Activated T-cell treated with anti-CD3 and anti-CD28 coated beads, Interleukin-2, amount 50 U/mL, for 4 hours (primary cell): ENCODE measurements at regions not wholly inside any gene's neighbourhood (a gene's known extent, or its start where the extent isn't known, plus 50 kb on each side); places are given as distances from the start of the nearest gene placed in this dataset.
"Not testable (repeated sequence)": the region's sequence is repeated elsewhere in the genome, so short reads cannot be mapped to it uniquely, and the experiment has no call there.

ENCODE experiments used
- ATAC-seq, 2 donors: fragments of 200-7000 bp; cut with Tn5 transposase; one replicate each; pipeline ENCODE4 v1.10.0; 2021
- DNase-seq: peaks from one replicate; pipeline ENCODE4 v3.0.0-alpha.2; 2020
- H3K27me3 Mint-ChIP-seq: one replicate; pipeline ENCODE4 v1.8.0; 2021; ENCODE audit warnings: low read depth, mixed read lengths
- H3K36me3 Mint-ChIP-seq: one replicate; pipeline ENCODE4 v1.8.0; 2022; ENCODE audit warnings: mixed read lengths; ENCODE audit not compliant: insufficient read depth
- H3K4me1 Mint-ChIP-seq: one replicate; pipeline ENCODE4 v1.8.0; 2021; ENCODE audit warnings: low read depth, mixed read lengths
- H3K4me3 Mint-ChIP-seq: one replicate; pipeline ENCODE4 v1.8.0; 2021; ENCODE audit warnings: mild to moderate bottlenecking, moderate library complexity, mixed read lengths
- H3K9me3 Mint-ChIP-seq: one replicate; pipeline ENCODE4 v1.8.0; 2021; ENCODE audit warnings: mixed read lengths

DNA sequence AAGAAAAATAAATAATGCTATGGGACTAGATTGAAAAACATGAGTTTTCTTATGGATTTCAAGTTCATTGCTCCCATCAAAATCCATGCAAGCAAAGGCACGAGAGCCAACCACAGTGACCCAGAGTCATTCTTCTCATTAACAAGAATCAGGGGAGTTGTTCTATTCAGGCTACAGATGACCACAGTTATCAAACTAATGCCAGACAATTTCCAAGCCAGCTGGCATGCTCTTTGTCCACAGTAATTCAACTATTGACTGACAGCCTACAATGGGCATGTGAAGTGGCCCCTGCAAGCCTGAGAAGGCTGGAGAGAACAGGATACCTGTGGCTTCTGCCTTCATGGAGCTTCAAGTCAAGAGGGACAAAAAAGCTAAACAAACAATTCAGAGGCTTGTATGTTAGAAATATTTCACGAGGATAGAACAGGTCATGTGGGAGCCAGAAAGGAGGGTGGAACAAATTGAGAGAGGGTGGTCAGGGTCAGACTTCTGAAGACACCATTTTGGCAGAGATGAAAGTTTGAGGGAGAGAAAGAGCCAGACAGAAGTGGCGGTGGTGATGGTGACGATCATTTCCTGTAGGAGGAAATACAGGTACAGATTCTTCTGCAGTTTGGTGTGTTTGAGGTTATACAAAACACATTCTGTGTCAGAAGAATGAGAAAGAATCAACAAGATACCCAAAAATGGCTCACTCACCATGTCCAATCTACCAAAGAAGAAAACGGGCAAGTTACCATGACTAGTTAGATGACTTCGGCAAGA is 732.4 kb downstream of the RNF144A start:
- no peak for DNase-seq
- peaks cover 5% of the 10 kb centered on the region for H3K36me3 Mint-ChIP-seq
- H3K4me3 Mint-ChIP-seq, result peak overlapping the region; percentile 4
- H3K27me3 Mint-ChIP-seq, result no peaks in the 10 kb centered on the region
- peaks cover 22% of the 10 kb centered on the region for H3K4me1 Mint-ChIP-seq
- peaks cover 18% of the 10 kb centered on the region for H3K9me3 Mint-ChIP-seq
- no peak for ATAC-seq

DNA sequence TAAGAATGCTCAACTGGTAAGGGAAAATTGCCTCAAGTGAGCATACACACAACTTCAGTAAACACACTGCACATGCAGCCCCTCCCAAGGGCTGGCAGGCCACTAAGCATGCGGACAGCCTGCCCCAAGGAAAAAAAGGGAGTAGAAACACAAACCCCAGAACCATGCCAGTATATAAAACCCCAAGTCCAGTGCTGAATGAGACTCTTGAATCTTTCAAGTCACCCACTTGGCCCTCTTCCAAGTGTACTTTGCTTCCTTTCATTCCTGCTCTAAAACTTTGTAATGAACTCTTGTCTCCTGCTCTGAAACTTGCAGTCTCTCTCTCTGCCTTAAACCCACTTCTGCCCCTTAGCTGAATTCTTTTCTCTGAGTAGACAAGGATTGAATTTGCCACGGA is 736.4 kb downstream of the RNF144A start:
- Mint-ChIP-seq H3K27me3 (no peaks in the 10 kb centered on the region), H3K36me3 (peaks cover 3% of the 10 kb centered on the region), H3K4me3 (no peak overlapping the region), H3K9me3 (peaks cover 18% of the 10 kb centered on the region), H3K4me1 (peaks cover 26% of the 10 kb centered on the region)
- ATAC-seq, result no peak
- no peak for DNase-seq

DNA sequence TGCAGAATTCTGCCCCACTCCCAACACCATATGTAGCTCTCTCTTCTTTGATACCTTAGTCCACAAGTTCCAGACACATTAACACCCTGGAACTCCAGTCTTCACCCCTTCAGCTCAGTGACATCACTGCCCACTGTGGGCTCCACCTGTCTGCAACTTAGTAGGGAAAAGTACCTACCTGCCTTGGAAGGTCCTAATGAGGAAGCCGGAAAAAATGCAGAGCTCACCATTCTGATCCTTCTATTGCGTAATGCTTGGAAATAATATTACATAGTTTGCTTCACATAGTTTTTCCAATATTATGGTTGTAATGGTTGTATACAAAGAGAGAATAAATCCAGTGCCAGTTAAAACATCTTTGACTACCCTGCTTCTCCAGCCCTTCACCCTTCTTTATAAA is 738.4 kb downstream of the RNF144A start:
- DNase-seq, result no peak
- peaks cover 24% of the 10 kb centered on the region for H3K9me3 Mint-ChIP-seq
- H3K27me3 Mint-ChIP-seq, result no peaks in the 10 kb centered on the region
- H3K4me1 Mint-ChIP-seq, result peaks cover 15% of the 10 kb centered on the region
- H3K4me3 Mint-ChIP-seq, result no peak overlapping the region
- ATAC-seq, result no peak
- peaks cover 3% of the 10 kb centered on the region for H3K36me3 Mint-ChIP-seq

DNA sequence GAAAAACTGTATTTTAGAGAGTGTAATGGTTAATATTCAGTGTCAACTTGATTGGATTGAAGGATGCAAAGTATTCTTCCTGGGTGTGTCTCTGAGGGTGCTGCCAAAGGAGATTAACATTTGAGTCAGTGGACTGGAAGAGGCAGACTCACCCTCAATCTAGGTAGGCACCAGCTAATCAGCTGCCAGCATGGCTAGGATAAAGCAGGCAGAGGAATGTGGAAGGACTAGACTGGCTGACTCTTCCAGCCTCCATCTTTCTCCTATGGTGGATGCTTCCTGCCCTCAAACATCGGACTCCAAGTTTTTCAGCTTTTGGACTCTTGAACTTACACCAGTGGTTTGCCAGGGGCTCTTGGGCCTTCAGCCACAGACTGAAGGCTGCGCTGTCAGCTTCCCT is 740.3 kb downstream of the RNF144A start:
- not testable (repeated sequence) for H3K4me1 Mint-ChIP-seq, ATAC-seq, H3K36me3 Mint-ChIP-seq, H3K4me3 Mint-ChIP-seq, DNase-seq, H3K27me3 Mint-ChIP-seq
- H3K9me3 Mint-ChIP-seq, result peaks cover 21% of the 10 kb centered on the region

DNA sequence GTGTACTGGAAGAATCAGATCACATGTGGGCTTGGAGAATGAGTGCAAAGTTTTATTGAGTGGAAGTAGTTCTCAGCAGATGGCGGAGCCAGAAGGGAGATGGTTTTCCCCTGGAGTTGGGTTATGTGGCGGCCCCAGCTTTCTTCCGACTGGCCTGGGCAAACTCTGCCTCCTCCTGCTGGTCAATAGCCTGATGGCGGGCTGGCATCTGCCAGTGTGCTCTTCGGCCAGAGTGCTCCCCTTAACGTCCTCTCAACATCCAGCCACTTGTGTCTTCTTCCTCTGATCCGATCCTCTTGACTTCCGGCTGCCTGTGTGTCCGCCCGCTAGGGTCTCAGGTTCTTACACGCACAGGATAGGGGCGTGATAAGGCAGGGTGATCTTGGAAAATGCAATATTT is 741.3 kb downstream of the RNF144A start:
- H3K27me3 Mint-ChIP-seq, result no peaks in the 10 kb centered on the region
- H3K4me3 Mint-ChIP-seq, result peak overlapping the region; percentile 37
- DNase-seq, result no peak
- peaks cover 19% of the 10 kb centered on the region for H3K9me3 Mint-ChIP-seq
- H3K36me3 Mint-ChIP-seq, result no peaks in the 10 kb centered on the region
- peaks cover 10% of the 10 kb centered on the region for H3K4me1 Mint-ChIP-seq
- ATAC-seq, result no peak

DNA sequence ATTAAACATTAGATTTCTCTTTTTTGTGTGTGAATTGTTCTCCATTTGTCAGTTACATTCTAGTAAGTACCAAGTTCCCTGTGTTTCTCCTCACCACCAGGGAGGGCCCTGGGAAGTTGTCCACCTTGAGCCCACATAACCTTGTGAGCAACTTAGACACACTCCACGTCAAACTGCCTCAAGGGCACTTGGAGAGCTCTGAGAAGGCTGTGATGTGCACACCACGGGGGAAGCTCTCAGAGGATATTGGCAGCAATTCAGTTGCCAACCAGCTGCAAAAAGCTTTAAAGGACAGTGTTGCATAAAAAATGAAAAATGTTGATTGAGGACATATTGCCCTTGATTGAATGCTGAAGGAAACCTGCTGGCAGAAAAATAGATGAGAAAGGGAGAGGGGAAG is 743.6 kb downstream of the RNF144A start:
- Mint-ChIP-seq H3K4me3 (no peak overlapping the region), H3K9me3 (peaks cover 11% of the 10 kb centered on the region)
- no peak for ATAC-seq

DNA sequence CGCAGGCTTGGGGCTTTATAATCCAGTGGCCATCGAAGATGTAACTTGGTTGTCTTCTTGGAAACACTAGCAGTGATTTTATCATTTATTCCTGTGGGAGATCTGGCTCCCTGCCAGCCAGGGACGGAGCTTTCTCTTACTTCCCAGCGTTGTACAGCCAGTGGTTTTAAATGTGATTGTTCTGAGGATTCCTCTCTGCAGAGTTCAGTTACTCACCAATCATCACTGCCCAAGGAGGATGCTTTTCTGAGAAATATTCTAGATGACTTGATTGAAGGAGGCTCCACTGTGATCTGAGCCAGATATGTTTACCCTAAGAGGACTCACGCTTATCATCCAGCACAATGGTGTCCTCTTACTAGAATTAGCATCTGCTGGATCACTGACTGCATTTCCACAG is 744.3 kb downstream of the RNF144A start:
- no peak for ATAC-seq
- H3K9me3 Mint-ChIP-seq, result peaks cover 11% of the 10 kb centered on the region
- peaks cover 9% of the 10 kb centered on the region for H3K4me1 Mint-ChIP-seq
- no peak overlapping the region for H3K4me3 Mint-ChIP-seq
- H3K36me3 Mint-ChIP-seq, result no peaks in the 10 kb centered on the region
- DNase-seq, result no peak
- H3K27me3 Mint-ChIP-seq, result no peaks in the 10 kb centered on the region

More for the DNA sequence above, 743.6 kb downstream of the RNF144A start:
- Mint-ChIP-seq H3K4me1 (peaks cover 10% of the 10 kb centered on the region), H3K36me3 (no peaks in the 10 kb centered on the region), H3K27me3 (no peaks in the 10 kb centered on the region)
- DNase-seq, result no peak

DNA sequence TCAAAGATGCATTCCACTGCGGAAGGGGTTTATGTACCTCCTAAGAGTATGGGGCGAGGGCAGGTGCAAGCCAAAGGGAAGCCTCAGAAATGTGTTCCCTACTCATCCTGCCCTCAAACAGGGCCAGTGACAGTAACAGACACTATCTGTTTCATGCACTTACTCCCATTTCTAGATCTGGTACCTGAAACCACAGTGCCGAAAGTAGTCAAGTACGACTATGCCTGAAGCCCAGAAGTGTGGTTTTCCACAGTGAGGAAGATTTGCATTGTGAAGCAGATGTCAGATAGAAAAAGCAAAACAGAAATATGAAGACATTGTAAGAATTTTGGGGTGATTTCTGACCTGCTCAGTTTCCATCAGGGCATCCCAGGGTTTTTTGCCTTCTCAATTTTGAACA is 748.7 kb downstream of the RNF144A start:
- no peaks in the 10 kb centered on the region for H3K36me3 Mint-ChIP-seq
- H3K4me1 Mint-ChIP-seq, result peaks cover 5% of the 10 kb centered on the region
- no peak for DNase-seq
- no peak overlapping the region for H3K4me3 Mint-ChIP-seq
- no peaks in the 10 kb centered on the region for H3K9me3 Mint-ChIP-seq
- H3K27me3 Mint-ChIP-seq, result no peaks in the 10 kb centered on the region
- peak in 1 of 2 donors; percentile 21 for ATAC-seq

DNA sequence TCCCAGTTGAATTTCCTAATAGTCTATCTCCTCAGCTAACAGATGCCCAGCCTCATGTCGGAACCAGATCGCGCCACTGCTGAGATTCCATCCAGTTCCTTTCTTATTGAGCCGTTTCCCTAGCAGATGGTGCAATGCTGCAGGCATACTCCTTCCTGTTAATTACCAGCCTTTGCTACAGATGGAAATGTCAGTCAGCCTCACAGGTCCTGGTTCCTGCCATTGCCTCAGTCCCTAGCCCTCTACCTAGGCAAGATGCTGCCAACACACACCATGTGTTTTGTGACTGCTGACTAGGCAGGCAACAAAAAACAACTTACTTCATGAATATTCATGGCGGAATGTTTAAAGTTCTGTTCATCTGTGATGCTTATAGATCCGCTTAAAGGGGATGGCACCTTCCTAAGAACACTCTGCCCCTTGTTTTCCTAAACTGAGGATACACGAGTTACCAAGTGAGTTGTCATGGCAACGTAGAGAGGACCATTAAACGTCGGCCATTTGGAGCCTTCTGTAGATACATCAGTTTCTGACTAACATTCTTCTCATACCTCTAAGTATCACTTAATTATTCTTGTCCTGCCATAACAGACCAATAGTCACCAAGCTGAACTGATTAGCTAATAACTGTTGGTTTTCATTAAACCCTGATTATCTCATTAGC is 749.5 kb downstream of the RNF144A start:
- Mint-ChIP-seq H3K36me3 (no peaks in the 10 kb centered on the region), H3K27me3 (no peaks in the 10 kb centered on the region), H3K9me3 (no peaks in the 10 kb centered on the region), H3K4me3 (no peak overlapping the region), H3K4me1 (peaks cover 13% of the 10 kb centered on the region)
- DNase-seq, result no peak
- ATAC-seq, result no peak

DNA sequence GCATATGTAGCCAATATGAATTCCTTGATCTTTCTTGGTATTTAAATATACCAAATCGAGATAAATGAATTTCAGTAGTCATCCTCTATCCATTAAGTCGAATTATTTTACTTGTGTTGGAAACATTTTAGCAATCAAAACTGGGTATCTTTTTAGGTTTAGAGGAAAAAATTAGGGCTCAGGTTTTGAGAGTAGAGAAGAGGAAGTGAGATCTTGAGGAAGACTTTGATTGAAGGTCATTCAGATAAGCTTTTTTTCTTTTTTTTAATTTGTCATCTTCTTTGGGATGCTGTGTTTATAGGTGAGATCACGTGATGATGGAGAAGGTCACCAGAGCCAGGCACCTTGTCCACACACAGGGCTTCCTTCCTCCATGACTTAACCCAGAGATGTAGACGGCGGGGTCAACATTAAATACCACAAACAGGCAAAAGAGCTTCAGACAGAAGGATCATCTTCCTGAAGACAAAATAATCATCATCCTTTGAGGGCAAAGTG is 750.1 kb downstream of the RNF144A start:
- ATAC-seq, result no peak

DNA sequence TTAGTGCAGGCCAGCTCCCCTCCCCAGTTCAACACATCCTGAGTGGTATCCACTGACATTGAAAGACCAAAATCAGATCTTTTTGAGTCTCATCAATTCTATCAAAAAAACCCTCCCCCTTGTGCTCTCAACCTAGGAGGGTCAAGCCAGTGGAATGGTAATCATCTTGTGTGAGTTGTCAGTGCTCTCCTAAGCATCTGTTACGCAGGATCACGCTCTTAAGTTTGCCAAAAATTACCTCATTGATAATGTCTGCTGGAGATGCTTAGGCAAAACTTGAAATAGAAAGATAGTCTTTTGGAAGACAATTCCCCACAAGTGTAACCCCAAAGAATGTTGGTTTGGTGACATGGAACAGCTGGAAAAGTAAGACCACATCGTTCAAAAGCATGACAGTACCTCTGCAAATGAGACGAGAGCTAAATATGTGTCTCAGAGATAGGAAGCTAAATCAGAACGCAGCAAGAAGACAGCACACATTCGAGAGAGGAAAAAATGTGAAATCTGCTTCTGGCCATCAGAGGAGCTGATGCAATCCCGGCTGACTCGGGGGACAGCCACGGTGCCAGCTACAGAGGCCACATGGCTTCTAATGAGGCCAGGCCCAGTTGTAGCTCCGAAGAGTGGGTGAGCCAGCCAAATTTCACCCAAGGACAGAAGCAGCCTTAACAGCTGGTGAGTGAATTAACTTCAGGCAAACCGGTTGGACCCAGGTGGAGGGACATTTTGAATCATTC is 753.9 kb downstream of the RNF144A start:
- no peaks in the 10 kb centered on the region for H3K27me3 Mint-ChIP-seq
- H3K4me3 Mint-ChIP-seq, result no peak overlapping the region
- ATAC-seq (no peak), DNase-seq (no peak)
- no peaks in the 10 kb centered on the region for H3K9me3 Mint-ChIP-seq
- peaks cover 29% of the 10 kb centered on the region for H3K4me1 Mint-ChIP-seq
- H3K36me3 Mint-ChIP-seq, result no peaks in the 10 kb centered on the region

More for the DNA sequence above, 750.1 kb downstream of the RNF144A start:
- DNase-seq, result no peak
- Mint-ChIP-seq H3K4me1 (peaks cover 19% of the 10 kb centered on the region), H3K9me3 (no peaks in the 10 kb centered on the region), H3K36me3 (no peaks in the 10 kb centered on the region), H3K4me3 (no peak overlapping the region), H3K27me3 (no peaks in the 10 kb centered on the region)

DNA sequence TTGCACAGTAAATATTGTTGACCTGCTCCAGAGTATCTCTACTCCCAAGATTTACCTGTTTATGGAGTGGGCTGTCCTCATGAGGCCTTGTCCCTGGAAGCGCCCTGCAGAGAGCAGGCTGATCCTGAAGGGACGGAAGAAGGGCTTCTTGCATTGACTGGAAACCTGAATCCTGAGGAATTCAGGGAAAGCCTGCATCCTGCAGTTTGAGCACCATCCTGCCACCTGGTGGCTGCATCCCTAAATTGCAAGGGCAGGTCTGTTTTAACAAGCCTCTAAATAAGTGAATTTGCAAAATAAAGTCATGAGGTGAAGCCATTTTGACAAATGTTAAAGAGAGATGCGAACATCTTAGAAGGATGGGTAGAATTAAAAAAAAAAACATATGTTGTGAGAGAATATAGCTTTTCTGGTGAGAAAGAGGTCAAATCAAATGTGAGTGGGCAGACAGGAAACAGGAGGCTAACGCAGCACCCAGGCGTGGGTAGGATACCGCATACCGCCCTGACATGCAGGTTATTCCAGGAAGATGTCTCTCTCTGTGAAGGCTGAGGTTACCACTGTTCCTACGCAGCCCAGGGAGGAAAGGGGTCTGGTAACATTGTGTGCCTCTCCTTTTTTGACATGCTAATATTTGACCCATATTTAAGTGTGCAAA is 754.9 kb downstream of the RNF144A start:
- DNase-seq, result peak; percentile 42
- peak; percentile 78 to 90 for ATAC-seq
- H3K4me1 Mint-ChIP-seq, result peaks cover 29% of the 10 kb centered on the region
- no peaks in the 10 kb centered on the region for H3K36me3 Mint-ChIP-seq
- H3K27me3 Mint-ChIP-seq, result no peaks in the 10 kb centered on the region
- H3K9me3 Mint-ChIP-seq, result no peaks in the 10 kb centered on the region
- peak overlapping the region; percentile 27 for H3K4me3 Mint-ChIP-seq

DNA sequence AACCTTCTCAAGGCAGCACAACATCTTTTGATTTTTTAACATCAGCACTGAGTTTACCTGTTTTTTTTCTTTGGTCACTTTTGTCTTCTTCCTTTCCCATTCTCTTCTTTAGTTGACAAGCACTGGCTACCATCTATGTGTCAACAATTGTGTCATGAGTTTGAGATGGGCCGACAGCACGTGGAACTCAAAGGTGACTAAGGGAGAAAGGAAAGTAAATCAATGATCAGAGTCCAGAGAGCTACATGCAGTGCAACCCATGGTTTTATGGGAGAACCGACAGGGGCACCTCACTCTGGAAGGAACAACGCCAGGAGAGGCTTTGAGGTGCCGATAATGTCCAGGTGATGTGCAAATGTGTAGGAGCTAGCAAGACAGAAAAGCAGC is 755.5 kb downstream of the RNF144A start:
- Mint-ChIP-seq H3K9me3 (no peaks in the 10 kb centered on the region), H3K4me3 (peak overlapping the region; percentile 25), H3K4me1 (peaks cover 29% of the 10 kb centered on the region), H3K36me3 (no peaks in the 10 kb centered on the region), H3K27me3 (no peaks in the 10 kb centered on the region)
- no peak for DNase-seq
- peak; percentile 47 to 61 for ATAC-seq

DNA sequence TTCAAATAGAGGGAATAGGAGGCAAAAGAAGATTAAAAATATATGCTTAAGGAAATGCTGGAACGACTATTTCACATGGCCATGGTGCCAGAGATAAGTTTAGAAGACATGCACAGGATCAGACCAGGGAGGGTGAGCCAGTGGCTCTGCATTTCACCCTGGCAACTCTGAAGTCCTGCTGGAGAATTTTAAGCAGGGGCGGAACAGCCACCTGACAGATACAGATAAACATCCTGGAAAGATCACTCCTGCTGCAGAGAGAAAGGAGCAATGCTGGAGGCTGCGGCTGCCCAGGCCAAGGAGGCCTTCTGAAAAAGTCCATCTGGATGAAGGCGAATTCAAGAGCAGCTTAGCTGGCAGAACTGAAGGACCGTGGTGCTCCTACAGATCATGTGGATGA is 755.9 kb downstream of the RNF144A start:
- Mint-ChIP-seq H3K9me3 (no peaks in the 10 kb centered on the region), H3K4me3 (peak overlapping the region; percentile 25), H3K36me3 (no peaks in the 10 kb centered on the region), H3K27me3 (no peaks in the 10 kb centered on the region), H3K4me1 (peaks cover 29% of the 10 kb centered on the region)
- DNase-seq (no peak), ATAC-seq (no peak)
